ENCODE measurements at regions not wholly inside any gene's neighbourhood (a gene's known extent, or its start where the extent isn't known, plus 50 kb on each side); places are given as distances from the start of the nearest gene placed in this dataset.

- no peaks in the 10 kb centered on the region for H3K4me1 ChIP-seq
Measured at GRCh38 chr7:85608804-85609203, 421.9 kb upstream of the SEMA3D start.

GRCh38 chr7:85602196-85602595 is 415.3 kb upstream of the SEMA3D start:
- H3K36me3 ChIP-seq: no peaks in the 10 kb centered on the region
- ATAC-seq (ENCODE audit: low FRiP score in 2 of 2) (no peak), DNase-seq (no peak)
- H3K4me1 ChIP-seq: no peaks in the 10 kb centered on the region
- no peak overlapping the region for H3K4me3 ChIP-seq
- H3K27me3 ChIP-seq: no peaks in the 10 kb centered on the region
- TF ChIP-seq POLR2A (IDR thresholded peaks at IDR 0.05) (no peak), POLR2AphosphoS5 (IDR thresholded peaks at IDR 0.05) (no peak), EP300 (IDR thresholded peaks at IDR 0.05) (no peak)
- TF ChIP-seq, protein P1, sequence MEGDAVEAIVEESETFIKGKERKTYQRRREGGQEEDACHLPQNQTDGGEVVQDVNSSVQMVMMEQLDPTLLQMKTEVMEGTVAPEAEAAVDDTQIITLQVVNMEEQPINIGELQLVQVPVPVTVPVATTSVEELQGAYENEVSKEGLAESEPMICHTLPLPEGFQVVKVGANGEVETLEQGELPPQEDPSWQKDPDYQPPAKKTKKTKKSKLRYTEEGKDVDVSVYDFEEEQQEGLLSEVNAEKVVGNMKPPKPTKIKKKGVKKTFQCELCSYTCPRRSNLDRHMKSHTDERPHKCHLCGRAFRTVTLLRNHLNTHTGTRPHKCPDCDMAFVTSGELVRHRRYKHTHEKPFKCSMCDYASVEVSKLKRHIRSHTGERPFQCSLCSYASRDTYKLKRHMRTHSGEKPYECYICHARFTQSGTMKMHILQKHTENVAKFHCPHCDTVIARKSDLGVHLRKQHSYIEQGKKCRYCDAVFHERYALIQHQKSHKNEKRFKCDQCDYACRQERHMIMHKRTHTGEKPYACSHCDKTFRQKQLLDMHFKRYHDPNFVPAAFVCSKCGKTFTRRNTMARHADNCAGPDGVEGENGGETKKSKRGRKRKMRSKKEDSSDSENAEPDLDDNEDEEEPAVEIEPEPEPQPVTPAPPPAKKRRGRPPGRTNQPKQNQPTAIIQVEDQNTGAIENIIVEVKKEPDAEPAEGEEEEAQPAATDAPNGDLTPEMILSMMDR (IDR thresholded peaks at IDR 0.05): no peak
- H3K27ac ChIP-seq: no peak overlapping the region
- no peaks in the 10 kb centered on the region for H3K9me3 ChIP-seq
- WGBS, 2 donors: 77 to 81% methylated on average over 2 of the region's 2 CpGs

More at GRCh38 chr7:85608804-85609203, 421.9 kb upstream of the SEMA3D start:
- no peaks in the 10 kb centered on the region for H3K36me3 ChIP-seq
- H3K4me3 ChIP-seq: no peak overlapping the region
- DNase-seq (no peak), ATAC-seq (ENCODE audit: low FRiP score in 2 of 2) (no peak)
- no peaks in the 10 kb centered on the region for H3K27me3 ChIP-seq
- TF ChIP-seq POLR2AphosphoS5 (IDR thresholded peaks at IDR 0.05): no peak
- TF ChIP-seq, protein P1 (IDR thresholded peaks at IDR 0.05): no peak
- no peak for TF ChIP-seq EP300 (IDR thresholded peaks at IDR 0.05)
- no peak for TF ChIP-seq POLR2A (IDR thresholded peaks at IDR 0.05)
- H3K9me3 ChIP-seq: no peaks in the 10 kb centered on the region
- no peak overlapping the region for H3K27ac ChIP-seq

- H3K27me3 ChIP-seq: no peaks in the 10 kb centered on the region
- TF ChIP-seq, protein P1 (IDR thresholded peaks at IDR 0.05): no peak
- no peak for TF ChIP-seq POLR2A (IDR thresholded peaks at IDR 0.05)
- no peak for TF ChIP-seq EP300 (IDR thresholded peaks at IDR 0.05)
- TF ChIP-seq POLR2AphosphoS5 (IDR thresholded peaks at IDR 0.05): no peak
- no peak overlapping the region for H3K27ac ChIP-seq
- no peaks in the 10 kb centered on the region for H3K9me3 ChIP-seq
- WGBS, 2 donors: 36 to 39% methylated on average over 3 of the region's 3 CpGs
- no peak overlapping the region for H3K4me3 ChIP-seq
- H3K4me1 ChIP-seq: no peaks in the 10 kb centered on the region
- DNase-seq: no peak
- no peak for ATAC-seq (ENCODE audit: low FRiP score in 2 of 2)
- H3K36me3 ChIP-seq: no peaks in the 10 kb centered on the region
Measured at GRCh38 chr7:85600395-85600794, 413.5 kb upstream of the SEMA3D start.

DNA sequence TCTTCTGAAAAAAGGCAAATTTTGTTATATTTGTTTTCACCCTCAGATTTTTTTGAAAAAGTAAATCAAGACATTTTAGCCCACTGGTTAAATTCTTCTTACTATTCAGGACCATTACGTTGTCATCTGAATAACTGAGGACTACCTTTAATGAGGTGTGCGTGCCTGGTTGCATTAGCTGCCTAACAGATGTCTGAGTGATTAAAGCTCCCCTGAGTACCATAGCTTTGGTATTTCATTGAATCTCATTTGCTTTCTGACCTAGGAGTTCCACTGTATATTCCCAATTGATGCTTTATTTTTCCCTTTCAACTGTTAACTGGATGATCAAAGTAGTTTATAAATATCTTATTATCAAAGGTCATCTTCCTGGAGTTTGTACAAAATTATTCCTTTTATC is 410.0 kb upstream of the SEMA3D start:
- Histone ChIP-seq H3K36me3 (no peaks in the 10 kb centered on the region), H3K27me3 (no peaks in the 10 kb centered on the region), H3K4me3 (no peak overlapping the region), H3K4me1 (no peaks in the 10 kb centered on the region), H3K9me3 (no peaks in the 10 kb centered on the region), H3K27ac (no peak overlapping the region)
- no peak for DNase-seq
- ATAC-seq (ENCODE audit: low FRiP score in 2 of 2): no peak
- TF ChIP-seq POLR2AphosphoS5 (IDR thresholded peaks at IDR 0.05) (no peak), EP300 (IDR thresholded peaks at IDR 0.05) (no peak), POLR2A (IDR thresholded peaks at IDR 0.05) (no peak)
- TF ChIP-seq, protein P1 (IDR thresholded peaks at IDR 0.05): no peak
- 46 to 72% methylated on average over 2 of the region's 2 CpGs for WGBS, 2 donors

DNA sequence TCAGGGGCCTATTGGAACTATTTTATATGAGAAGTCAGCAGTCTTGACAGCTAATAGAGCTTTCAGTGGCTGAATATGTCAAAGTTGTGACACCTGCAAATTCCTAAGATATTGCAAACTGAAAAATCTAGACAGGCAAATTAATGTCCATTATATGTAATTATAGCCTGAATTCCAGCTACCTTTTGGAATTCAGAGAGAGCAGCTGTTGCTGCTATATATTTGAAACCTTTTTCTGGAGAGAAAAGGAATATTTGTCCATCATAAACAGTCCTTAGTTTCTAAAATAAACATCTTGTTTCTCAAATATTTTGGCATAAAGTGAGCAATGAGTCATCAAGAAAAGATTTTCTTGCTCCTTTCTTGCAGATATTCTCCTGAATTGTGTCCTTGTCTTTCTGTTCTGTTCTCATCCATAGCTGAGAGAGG is 408.9 kb upstream of the SEMA3D start:
- ATAC-seq (ENCODE audit: low FRiP score in 2 of 2) (no peak), DNase-seq (no peak)
- no peaks in the 10 kb centered on the region for H3K4me1 ChIP-seq
- H3K36me3 ChIP-seq: no peaks in the 10 kb centered on the region
- H3K4me3 ChIP-seq: no peak overlapping the region
- no peaks in the 10 kb centered on the region for H3K27me3 ChIP-seq
- no peak overlapping the region for H3K27ac ChIP-seq
- H3K9me3 ChIP-seq: no peaks in the 10 kb centered on the region
- TF ChIP-seq POLR2A (IDR thresholded peaks at IDR 0.05) (no peak), POLR2AphosphoS5 (IDR thresholded peaks at IDR 0.05) (no peak), EP300 (IDR thresholded peaks at IDR 0.05) (no peak)
- TF ChIP-seq, protein P1 (IDR thresholded peaks at IDR 0.05): no peak
